ENCODE measurements at regions not wholly inside any gene's neighbourhood (a gene's known extent, or its start where the extent isn't known, plus 50 kb on each side); places are given as distances from the start of the nearest gene placed in this dataset.
"Not testable (repeated sequence)": the region's sequence is repeated elsewhere in the genome, so short reads cannot be mapped to it uniquely, and the experiment has no call there.

GRCh38 chr3:59515966-59516365 lies 466.1 kb upstream of the CFAP20DC start:
- no peak for FAIRE-seq
- TF ChIP-seq TAF1 (IDR thresholded peaks at IDR 0.05; ENCODE audit: borderline replicate concordance, low read depth, low read length) (no peak), POLR2AphosphoS5 (IDR thresholded peaks at IDR 0.05; ENCODE audit: low read depth, low read length) (no peak), POLR2A (IDR thresholded peaks at IDR 0.05; ENCODE audit: low read depth, low read length) (no peak)
- DNase-seq (ENCODE audit: insufficient read length): no peak

- FAIRE-seq: no peak
- DNase-seq (ENCODE audit: insufficient read length): no peak
- TF ChIP-seq POLR2AphosphoS5 (IDR thresholded peaks at IDR 0.05; ENCODE audit: low read depth, low read length) (no peak), TAF1 (IDR thresholded peaks at IDR 0.05; ENCODE audit: borderline replicate concordance, low read depth, low read length) (no peak), POLR2A (IDR thresholded peaks at IDR 0.05; ENCODE audit: low read depth, low read length) (no peak)
Measured at GRCh38 chr3:59514865-59515482, 465.1 kb upstream of the CFAP20DC start.

GRCh38 chr3:59513570-59513969 lies 463.7 kb upstream of the CFAP20DC start:
- FAIRE-seq: no peak
- no peak for DNase-seq (ENCODE audit: insufficient read length)
- TF ChIP-seq TAF1 (IDR thresholded peaks at IDR 0.05; ENCODE audit: borderline replicate concordance, low read depth, low read length) (no peak), POLR2AphosphoS5 (IDR thresholded peaks at IDR 0.05; ENCODE audit: low read depth, low read length) (no peak), POLR2A (IDR thresholded peaks at IDR 0.05; ENCODE audit: low read depth, low read length) (no peak)

GRCh38 chr3:59512066-59512465 lies 462.2 kb upstream of the CFAP20DC start:
- TF ChIP-seq POLR2A (IDR thresholded peaks at IDR 0.05; ENCODE audit: low read depth, low read length): no peak
- no peak for TF ChIP-seq TAF1 (IDR thresholded peaks at IDR 0.05; ENCODE audit: borderline replicate concordance, low read depth, low read length)
- no peak for TF ChIP-seq POLR2AphosphoS5 (IDR thresholded peaks at IDR 0.05; ENCODE audit: low read depth, low read length)
- DNase-seq (ENCODE audit: insufficient read length) (no peak), FAIRE-seq (no peak)

GRCh38 chr3:59510576-59510975 lies 460.8 kb upstream of the CFAP20DC start:
- no peak for TF ChIP-seq POLR2A (IDR thresholded peaks at IDR 0.05; ENCODE audit: low read depth, low read length)
- no peak for TF ChIP-seq POLR2AphosphoS5 (IDR thresholded peaks at IDR 0.05; ENCODE audit: low read depth, low read length)
- TF ChIP-seq TAF1 (IDR thresholded peaks at IDR 0.05; ENCODE audit: borderline replicate concordance, low read depth, low read length): no peak
- DNase-seq (ENCODE audit: insufficient read length) (no peak), FAIRE-seq (no peak)

GRCh38 chr3:59508273-59508672 lies 458.4 kb upstream of the CFAP20DC start:
- FAIRE-seq (no peak), DNase-seq (ENCODE audit: insufficient read length) (no peak)
- TF ChIP-seq POLR2A (IDR thresholded peaks at IDR 0.05; ENCODE audit: low read depth, low read length) (no peak), POLR2AphosphoS5 (IDR thresholded peaks at IDR 0.05; ENCODE audit: low read depth, low read length) (no peak), TAF1 (IDR thresholded peaks at IDR 0.05; ENCODE audit: borderline replicate concordance, low read depth, low read length) (no peak)

DNA sequence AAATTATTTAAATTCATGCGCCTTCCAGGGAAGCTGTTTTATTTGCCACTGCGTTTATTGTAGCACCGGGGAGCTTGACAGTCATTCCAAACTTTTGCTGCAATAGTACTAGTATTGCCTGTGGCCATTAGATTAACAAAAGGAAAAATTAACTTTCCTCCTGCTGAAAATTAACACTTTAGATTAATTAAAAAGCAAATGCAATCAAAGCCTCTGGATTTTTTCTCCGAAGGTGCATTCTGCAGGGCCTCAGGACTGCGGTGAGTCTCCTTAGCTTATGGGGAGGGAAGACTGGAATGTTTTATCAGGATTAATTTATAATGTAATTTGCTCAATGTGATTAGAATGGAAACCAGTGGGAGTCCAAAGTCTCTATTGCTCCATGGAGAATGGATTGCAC lies 456.4 kb upstream of the CFAP20DC start:
- FAIRE-seq (no peak), DNase-seq (ENCODE audit: insufficient read length) (no peak)
- TF ChIP-seq POLR2A (IDR thresholded peaks at IDR 0.05; ENCODE audit: low read depth, low read length): no peak
- TF ChIP-seq POLR2AphosphoS5 (IDR thresholded peaks at IDR 0.05; ENCODE audit: low read depth, low read length): no peak
- TF ChIP-seq TAF1 (IDR thresholded peaks at IDR 0.05; ENCODE audit: borderline replicate concordance, low read depth, low read length): no peak

GRCh38 chr3:59503441-59503840 lies 453.6 kb upstream of the CFAP20DC start:
- TF ChIP-seq POLR2A (IDR thresholded peaks at IDR 0.05; ENCODE audit: low read depth, low read length) (no peak), POLR2AphosphoS5 (IDR thresholded peaks at IDR 0.05; ENCODE audit: low read depth, low read length) (no peak), TAF1 (IDR thresholded peaks at IDR 0.05; ENCODE audit: borderline replicate concordance, low read depth, low read length) (no peak)

GRCh38 chr3:59502806-59503205 lies 453.0 kb upstream of the CFAP20DC start:
- FAIRE-seq (no peak), DNase-seq (ENCODE audit: insufficient read length) (no peak)
- TF ChIP-seq TAF1 (IDR thresholded peaks at IDR 0.05; ENCODE audit: borderline replicate concordance, low read depth, low read length) (no peak), POLR2AphosphoS5 (IDR thresholded peaks at IDR 0.05; ENCODE audit: low read depth, low read length) (no peak), POLR2A (IDR thresholded peaks at IDR 0.05; ENCODE audit: low read depth, low read length) (no peak)

More at GRCh38 chr3:59503441-59503840, 453.6 kb upstream of the CFAP20DC start:
- DNase-seq (ENCODE audit: insufficient read length) (no peak), FAIRE-seq (no peak)

GRCh38 chr3:59499954-59500353 lies 450.1 kb upstream of the CFAP20DC start:
- TF ChIP-seq POLR2A (IDR thresholded peaks at IDR 0.05; ENCODE audit: low read depth, low read length) (no peak), TAF1 (IDR thresholded peaks at IDR 0.05; ENCODE audit: borderline replicate concordance, low read depth, low read length) (no peak), POLR2AphosphoS5 (IDR thresholded peaks at IDR 0.05; ENCODE audit: low read depth, low read length) (no peak)
- FAIRE-seq (no peak), DNase-seq (ENCODE audit: insufficient read length) (no peak)

DNA sequence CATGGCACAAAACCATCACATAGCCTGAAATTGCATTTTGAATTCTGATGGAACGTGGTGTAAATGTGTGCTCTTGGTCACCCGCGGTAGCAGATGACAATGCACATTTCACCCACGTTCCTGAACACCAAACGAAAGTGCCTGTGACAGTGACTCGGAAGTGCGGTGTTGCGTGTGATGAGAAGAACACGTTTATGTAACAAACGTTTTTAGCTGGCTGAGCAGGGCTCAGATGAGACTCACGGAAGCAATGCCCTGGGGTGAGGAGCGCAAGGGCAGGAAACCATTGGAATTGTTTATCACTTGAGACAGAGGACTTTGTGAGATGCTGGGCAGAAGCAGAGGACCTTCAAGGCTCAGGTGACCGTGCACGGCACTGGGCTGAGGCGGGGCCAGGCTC lies 449.2 kb upstream of the CFAP20DC start:
- no peak for DNase-seq (ENCODE audit: insufficient read length)
- TF ChIP-seq POLR2A (IDR thresholded peaks at IDR 0.05; ENCODE audit: low read depth, low read length) (no peak), POLR2AphosphoS5 (IDR thresholded peaks at IDR 0.05; ENCODE audit: low read depth, low read length) (no peak), TAF1 (IDR thresholded peaks at IDR 0.05; ENCODE audit: borderline replicate concordance, low read depth, low read length) (no peak)
- no peak for FAIRE-seq

DNA sequence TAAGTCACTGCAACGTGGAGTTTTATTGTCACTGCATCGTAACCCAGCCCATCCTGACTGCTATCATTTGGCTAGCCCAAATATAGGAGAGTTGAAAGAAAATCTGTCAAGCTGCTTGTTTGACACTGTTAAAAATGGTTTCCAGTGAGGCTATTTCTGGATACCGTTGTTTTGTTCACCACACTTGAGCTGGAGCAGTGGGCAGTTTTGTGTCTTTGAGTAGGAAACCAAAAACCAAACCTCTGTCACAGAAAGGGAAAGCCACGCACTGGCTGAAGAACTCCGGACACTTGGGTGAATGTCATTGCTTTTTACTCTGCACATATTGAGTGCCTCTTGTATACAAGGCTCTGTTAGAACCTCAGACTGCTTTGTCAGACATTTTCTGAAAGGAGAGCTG lies 446.4 kb upstream of the CFAP20DC start:
- no peak for TF ChIP-seq TAF1 (IDR thresholded peaks at IDR 0.05; ENCODE audit: borderline replicate concordance, low read depth, low read length)
- no peak for TF ChIP-seq POLR2A (IDR thresholded peaks at IDR 0.05; ENCODE audit: low read depth, low read length)
- TF ChIP-seq POLR2AphosphoS5 (IDR thresholded peaks at IDR 0.05; ENCODE audit: low read depth, low read length): no peak
- DNase-seq (ENCODE audit: insufficient read length) (no peak), FAIRE-seq (no peak)

- DNase-seq (ENCODE audit: insufficient read length); FAIRE-seq: not testable (repeated sequence)
Measured at GRCh38 chr3:59494969-59495368, 445.1 kb upstream of the CFAP20DC start.

Measured in GM12892 (cell line).